DND-41 (cell line): ENCODE measurements at regions not wholly inside any gene's neighbourhood (a gene's known extent, or its start where the extent isn't known, plus 50 kb on each side); places are given as distances from the start of the nearest gene placed in this dataset.

Source experiments
- ATAC-seq: fragments of 200-7000 bp; cut with Tn5 transposase; 3 replicates; pipeline ENCODE4 v1.9.1; 2021; ENCODE audit warnings: low read depth; ENCODE audit not compliant: insufficient read depth
- DNase-seq: peaks from one replicate; pipeline ENCODE4 v3.0.0-alpha.2; 2020
- H2AFZ ChIP-seq: 2 replicates; pipeline ENCODE4 v1.6.0; 2012; ENCODE audit warnings: low read depth, low read length
- H3K27ac ChIP-seq: 2 replicates; pipeline ENCODE4 v1.5.1; 2012; ENCODE audit warnings: low read length, inconsistent platforms
- H3K27me3 ChIP-seq: fragments of 200-600 bp; sonication (generic); 2 replicates; pipeline ENCODE4 v1.6.0; 2012; ENCODE audit warnings: low read length, mild to moderate bottlenecking, inconsistent platforms; ENCODE audit not compliant: insufficient read depth, poor library complexity
- H3K36me3 ChIP-seq: 2 replicates; pipeline ENCODE4 v1.5.1; 2012; ENCODE audit warnings: low read length, inconsistent platforms; ENCODE audit not compliant: insufficient read depth
- H3K4me1 ChIP-seq: 2 replicates; pipeline ENCODE4 v1.5.1; 2012; ENCODE audit warnings: mild to moderate bottlenecking, low read length; ENCODE audit not compliant: insufficient read depth
- H3K4me2 ChIP-seq: 2 replicates; pipeline ENCODE4 v1.6.0; 2012; ENCODE audit warnings: mild to moderate bottlenecking, moderate library complexity, low read length, inconsistent platforms; ENCODE audit not compliant: insufficient read depth
- H3K4me3 ChIP-seq, 2 experiments: fragments of 200-600 bp in 1 of 2; shearing (Covaris generic) in 1 of 2; 2 replicates each; pipeline ENCODE4 v1.5.1; 2012 to 2016; ENCODE audit warnings: inconsistent platforms in 2 of 2, low read length in 2 of 2, mild to moderate bottlenecking in 2 of 2, low read depth in 1 of 2, moderate library complexity in 1 of 2
- H3K79me2 ChIP-seq: 2 replicates; pipeline ENCODE4 v1.6.0; 2012; ENCODE audit warnings: low read length, inconsistent platforms; ENCODE audit not compliant: insufficient read depth
- H3K9ac ChIP-seq: 2 replicates; pipeline ENCODE4 v1.6.0; 2012; ENCODE audit warnings: low read depth, mild to moderate bottlenecking, inconsistent platforms, low read length, moderate library complexity
- H3K9me3 ChIP-seq: 2 replicates; pipeline ENCODE4 v1.5.1; 2012; ENCODE audit warnings: low read length, moderate library complexity, mild to moderate bottlenecking, inconsistent platforms; ENCODE audit not compliant: insufficient read depth, severe bottlenecking
- H4K20me1 ChIP-seq: 2 replicates; pipeline ENCODE4 v1.6.0; 2012; ENCODE audit warnings: low read length; ENCODE audit not compliant: insufficient read depth
- EZH2 ChIP-seq: IDR thresholded peaks from 3 replicates; pipeline ENCODE4 v1.6.1; 2012; ENCODE audit warnings: borderline replicate concordance, low read depth, mild to moderate bottlenecking, moderate library complexity, low read length, inconsistent platforms; ENCODE audit not compliant: severe bottlenecking
- TF ChIP-seq, protein P1 (sequence below): IDR thresholded peaks from 2 replicates; pipeline ENCODE4 v1.5.1; 2012; ENCODE audit warnings: borderline replicate concordance, low read length, moderate library complexity, mild to moderate bottlenecking; ENCODE audit not compliant: poor library complexity, severe bottlenecking; ENCODE audit errors: extremely low read depth

DNA sequence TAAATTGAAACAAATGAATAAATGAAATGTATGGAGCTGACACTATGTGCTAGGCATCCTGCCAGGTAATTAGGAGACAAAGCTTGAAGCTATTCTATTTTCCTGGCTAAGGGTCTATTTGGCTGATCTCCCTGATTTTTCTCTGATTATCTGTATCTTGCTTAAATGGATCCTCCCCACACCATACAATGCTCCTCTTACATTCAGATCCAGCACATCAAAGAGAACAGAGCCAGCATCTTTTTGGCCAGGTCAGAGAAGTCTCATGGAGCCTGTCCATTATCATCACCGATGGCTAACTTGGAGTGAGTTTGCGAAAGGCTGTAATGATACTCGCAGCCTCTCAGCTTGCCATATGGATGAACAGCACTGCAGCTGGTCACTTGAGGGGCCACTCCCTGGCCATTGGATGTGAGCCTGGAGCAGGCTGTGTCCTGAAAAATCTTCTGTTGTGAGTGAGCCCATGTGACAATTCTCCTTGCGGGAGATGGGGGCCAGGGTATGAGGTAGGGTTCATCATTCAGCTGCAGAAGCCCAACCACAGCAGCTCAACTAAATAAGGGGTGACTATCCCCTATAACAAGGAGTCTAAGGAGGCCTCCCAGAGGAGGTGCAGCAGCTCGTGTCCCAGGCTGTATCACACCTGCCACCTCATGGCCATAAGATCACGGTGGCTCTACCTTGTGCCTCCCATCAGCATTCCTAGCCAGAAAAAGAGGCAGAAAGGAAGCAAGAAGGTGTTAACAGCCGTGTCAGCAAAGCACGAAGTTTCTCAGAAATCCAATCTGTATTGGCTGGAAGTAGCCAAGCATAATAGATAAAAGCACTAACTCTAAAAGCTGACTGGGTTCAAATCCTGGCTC is 69.3 kb upstream of the ST8SIA2 start:
- Histone ChIP-seq H3K27me3 (no peaks in the 10 kb centered on the region), H3K4me1 (no peaks in the 10 kb centered on the region), H3K27ac (no peak overlapping the region), H3K9ac (no peak overlapping the region), H4K20me1 (no peaks in the 10 kb centered on the region), H3K36me3 (no peaks in the 10 kb centered on the region), H3K4me3 (no peak overlapping the region), H3K9me3 (no peaks in the 10 kb centered on the region), H2AFZ (no peak overlapping the region), H3K4me2 (no peak overlapping the region), H3K79me2 (no peaks in the 10 kb centered on the region)
- ATAC-seq (no peak), DNase-seq (no peak)
- TF ChIP-seq, protein P1, sequence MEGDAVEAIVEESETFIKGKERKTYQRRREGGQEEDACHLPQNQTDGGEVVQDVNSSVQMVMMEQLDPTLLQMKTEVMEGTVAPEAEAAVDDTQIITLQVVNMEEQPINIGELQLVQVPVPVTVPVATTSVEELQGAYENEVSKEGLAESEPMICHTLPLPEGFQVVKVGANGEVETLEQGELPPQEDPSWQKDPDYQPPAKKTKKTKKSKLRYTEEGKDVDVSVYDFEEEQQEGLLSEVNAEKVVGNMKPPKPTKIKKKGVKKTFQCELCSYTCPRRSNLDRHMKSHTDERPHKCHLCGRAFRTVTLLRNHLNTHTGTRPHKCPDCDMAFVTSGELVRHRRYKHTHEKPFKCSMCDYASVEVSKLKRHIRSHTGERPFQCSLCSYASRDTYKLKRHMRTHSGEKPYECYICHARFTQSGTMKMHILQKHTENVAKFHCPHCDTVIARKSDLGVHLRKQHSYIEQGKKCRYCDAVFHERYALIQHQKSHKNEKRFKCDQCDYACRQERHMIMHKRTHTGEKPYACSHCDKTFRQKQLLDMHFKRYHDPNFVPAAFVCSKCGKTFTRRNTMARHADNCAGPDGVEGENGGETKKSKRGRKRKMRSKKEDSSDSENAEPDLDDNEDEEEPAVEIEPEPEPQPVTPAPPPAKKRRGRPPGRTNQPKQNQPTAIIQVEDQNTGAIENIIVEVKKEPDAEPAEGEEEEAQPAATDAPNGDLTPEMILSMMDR = no peak
- no peak for TF ChIP-seq EZH2

DNA sequence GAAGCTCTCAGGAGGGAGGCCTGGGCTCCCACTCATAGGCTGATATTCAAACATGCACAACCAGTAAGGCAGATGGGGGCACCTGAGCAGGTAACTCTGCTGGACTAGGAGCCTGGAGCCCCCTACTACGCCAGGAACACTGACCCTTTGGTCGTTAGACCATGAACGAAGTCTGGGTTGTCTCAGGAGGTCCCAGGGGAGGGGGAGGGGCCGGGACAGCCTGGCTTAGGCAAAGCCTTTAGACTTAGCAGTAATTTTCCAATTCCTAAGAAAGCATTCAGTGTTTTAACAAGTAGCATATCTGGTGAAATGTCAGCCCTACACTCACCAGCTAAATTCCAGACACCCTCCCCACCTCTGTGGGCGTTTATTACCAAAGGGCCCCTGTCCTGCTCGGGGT is 67.4 kb upstream of the ST8SIA2 start:
- ATAC-seq (no peak), DNase-seq (no peak)
- Histone ChIP-seq H3K27ac (no peak overlapping the region), H3K79me2 (no peaks in the 10 kb centered on the region), H3K4me3 (no peak overlapping the region), H2AFZ (no peak overlapping the region), H3K27me3 (no peaks in the 10 kb centered on the region), H3K4me2 (no peak overlapping the region), H3K9ac (no peak overlapping the region), H3K4me1 (no peaks in the 10 kb centered on the region), H3K36me3 (no peaks in the 10 kb centered on the region), H3K9me3 (no peaks in the 10 kb centered on the region), H4K20me1 (no peaks in the 10 kb centered on the region)
- TF ChIP-seq EZH2 = no peak
- TF ChIP-seq, protein P1 = no peak

DNA sequence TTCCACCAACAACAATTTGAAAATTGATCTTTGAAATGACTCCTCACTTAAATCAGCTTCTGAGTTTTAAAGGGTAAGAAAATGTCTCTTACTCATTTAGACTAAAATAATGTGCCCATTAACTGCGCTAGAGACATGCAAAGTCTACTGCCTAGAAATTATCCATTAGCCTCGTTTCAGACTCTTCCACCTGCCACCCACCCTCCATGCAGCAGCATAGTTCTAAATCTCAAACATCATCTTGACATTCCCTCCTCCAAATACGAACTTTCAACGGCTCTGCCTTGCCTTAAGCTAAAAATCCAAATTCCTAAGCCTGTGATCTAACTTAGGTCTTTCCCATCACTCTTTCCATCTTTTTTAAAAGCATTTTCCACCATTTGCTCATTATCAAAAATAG is 66.6 kb upstream of the ST8SIA2 start:
- Histone ChIP-seq H3K36me3 (no peaks in the 10 kb centered on the region), H3K4me1 (no peaks in the 10 kb centered on the region), H3K4me2 (no peak overlapping the region), H3K79me2 (no peaks in the 10 kb centered on the region), H3K4me3 (no peak overlapping the region), H3K27ac (no peak overlapping the region), H3K27me3 (no peaks in the 10 kb centered on the region), H2AFZ (no peak overlapping the region), H3K9ac (no peak overlapping the region), H3K9me3 (no peaks in the 10 kb centered on the region), H4K20me1 (no peaks in the 10 kb centered on the region)
- TF ChIP-seq, protein P1 = no peak
- TF ChIP-seq EZH2 = no peak
- DNase-seq (no peak), ATAC-seq (no peak)
